ENCODE measurements at regions not wholly inside any gene's neighbourhood (a gene's known extent, or its start where the extent isn't known, plus 50 kb on each side); places are given as distances from the start of the nearest gene placed in this dataset.
A peak's percentile ranks its signal among the peaks of the same experiment; 100 is the strongest.

DNA sequence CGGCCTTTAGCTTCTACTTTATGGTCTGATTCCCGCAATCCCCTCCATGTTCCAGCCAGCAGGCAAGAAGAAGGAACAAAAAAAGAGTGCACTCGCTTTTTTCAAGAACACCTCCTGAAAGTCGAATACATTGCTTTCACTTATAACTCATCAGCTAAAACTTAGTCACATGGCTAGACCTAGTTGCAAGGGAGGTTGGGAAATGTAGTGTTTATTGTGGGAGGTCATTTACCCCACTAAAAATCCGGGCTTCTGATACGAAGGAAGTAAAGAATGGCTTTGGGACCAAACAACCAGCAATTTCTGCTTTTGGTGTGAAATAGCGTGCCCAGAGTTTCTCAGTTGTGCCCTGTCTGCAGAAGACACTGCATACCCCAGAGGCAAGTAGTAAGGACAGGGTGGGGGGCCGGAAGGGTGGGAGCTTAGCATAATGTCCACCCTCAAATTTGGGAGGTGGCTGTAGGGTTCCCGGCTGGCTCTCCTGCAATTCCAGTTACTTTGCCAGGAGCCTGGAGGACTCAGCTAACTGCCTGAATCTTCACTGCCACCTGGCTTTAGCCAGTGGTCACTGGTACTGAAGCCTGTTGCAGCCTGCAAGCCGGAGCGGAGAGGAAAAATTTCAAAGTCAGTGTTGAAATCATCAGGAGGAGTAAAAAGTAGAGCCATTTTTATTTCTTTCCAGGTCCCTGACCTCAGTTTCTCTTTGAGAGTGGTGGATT, 57.7 kb upstream of the F3 start:
- peak; percentile 33 for DNase-seq (ENCODE audit: low read depth)
- H3K4me3 ChIP-seq (ENCODE audit: low read depth, low read length) = no peak overlapping the region
- TF ChIP-seq, protein P1, sequence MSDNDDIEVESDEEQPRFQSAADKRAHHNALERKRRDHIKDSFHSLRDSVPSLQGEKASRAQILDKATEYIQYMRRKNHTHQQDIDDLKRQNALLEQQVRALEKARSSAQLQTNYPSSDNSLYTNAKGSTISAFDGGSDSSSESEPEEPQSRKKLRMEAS (IDR thresholded peaks at IDR 0.05; ENCODE audit: low read depth, low read length) = no peak
- TF ChIP-seq POLR2A (IDR thresholded peaks at IDR 0.05; ENCODE audit: extremely low read depth, insufficient read length) (no peak), MYC (IDR thresholded peaks at IDR 0.05; ENCODE audit: low read depth, low read length) (no peak)
- TF ChIP-seq, protein P2, sequence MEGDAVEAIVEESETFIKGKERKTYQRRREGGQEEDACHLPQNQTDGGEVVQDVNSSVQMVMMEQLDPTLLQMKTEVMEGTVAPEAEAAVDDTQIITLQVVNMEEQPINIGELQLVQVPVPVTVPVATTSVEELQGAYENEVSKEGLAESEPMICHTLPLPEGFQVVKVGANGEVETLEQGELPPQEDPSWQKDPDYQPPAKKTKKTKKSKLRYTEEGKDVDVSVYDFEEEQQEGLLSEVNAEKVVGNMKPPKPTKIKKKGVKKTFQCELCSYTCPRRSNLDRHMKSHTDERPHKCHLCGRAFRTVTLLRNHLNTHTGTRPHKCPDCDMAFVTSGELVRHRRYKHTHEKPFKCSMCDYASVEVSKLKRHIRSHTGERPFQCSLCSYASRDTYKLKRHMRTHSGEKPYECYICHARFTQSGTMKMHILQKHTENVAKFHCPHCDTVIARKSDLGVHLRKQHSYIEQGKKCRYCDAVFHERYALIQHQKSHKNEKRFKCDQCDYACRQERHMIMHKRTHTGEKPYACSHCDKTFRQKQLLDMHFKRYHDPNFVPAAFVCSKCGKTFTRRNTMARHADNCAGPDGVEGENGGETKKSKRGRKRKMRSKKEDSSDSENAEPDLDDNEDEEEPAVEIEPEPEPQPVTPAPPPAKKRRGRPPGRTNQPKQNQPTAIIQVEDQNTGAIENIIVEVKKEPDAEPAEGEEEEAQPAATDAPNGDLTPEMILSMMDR (IDR thresholded peaks at IDR 0.05; ENCODE audit: low read depth, low read length) = no peak

DNA sequence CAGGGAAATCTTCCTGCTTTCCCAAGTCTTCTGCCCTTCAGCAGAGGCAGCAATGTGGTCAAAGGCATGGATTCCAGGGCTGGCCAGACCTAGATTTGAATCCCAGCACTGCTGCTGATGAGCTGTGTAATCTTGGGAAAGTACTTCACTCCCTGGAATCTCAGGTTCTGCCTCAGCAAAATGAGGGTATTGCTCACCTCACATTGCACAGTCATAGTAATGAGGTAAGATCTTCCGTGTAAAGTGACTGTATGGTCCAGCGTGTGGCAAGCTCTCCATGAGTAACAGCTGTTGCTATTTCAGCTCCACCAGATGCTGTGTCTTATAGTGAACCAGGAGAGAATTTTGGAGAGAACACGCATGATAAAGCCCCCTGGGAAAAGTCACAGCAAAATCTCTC, 56.1 kb upstream of the F3 start:
- DNase-seq (ENCODE audit: low read depth) = peak; percentile 34
- no peak overlapping the region for H3K4me3 ChIP-seq (ENCODE audit: low read depth, low read length)
- TF ChIP-seq POLR2A (IDR thresholded peaks at IDR 0.05; ENCODE audit: extremely low read depth, insufficient read length) (no peak), MYC (IDR thresholded peaks at IDR 0.05; ENCODE audit: low read depth, low read length) (no peak)
- TF ChIP-seq, protein P1 (IDR thresholded peaks at IDR 0.05; ENCODE audit: low read depth, low read length) = no peak
- TF ChIP-seq, protein P2 (IDR thresholded peaks at IDR 0.05; ENCODE audit: low read depth, low read length) = no peak

DNA sequence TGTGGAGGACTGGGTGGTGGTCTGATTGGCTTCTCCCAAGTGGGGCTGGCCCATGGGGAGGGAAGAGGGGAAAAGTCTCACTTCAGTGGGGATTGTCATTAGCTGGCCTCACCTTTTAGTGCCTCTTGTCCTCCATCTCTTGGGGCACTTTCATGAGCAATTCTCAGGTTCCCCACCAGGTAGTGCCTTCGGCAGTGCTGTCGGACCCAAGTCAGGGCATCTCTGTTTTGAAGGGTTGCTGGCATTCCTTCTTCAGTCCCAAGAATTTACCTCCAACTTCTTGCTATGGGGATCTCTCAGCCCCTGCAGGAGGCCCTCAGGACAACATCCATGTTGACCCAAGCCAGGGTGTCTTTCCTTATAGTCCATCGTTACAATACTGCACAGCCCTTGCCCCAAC, 54.7 kb upstream of the F3 start:
- no peak for TF ChIP-seq MYC (IDR thresholded peaks at IDR 0.05; ENCODE audit: low read depth, low read length)
- no peak for TF ChIP-seq POLR2A (IDR thresholded peaks at IDR 0.05; ENCODE audit: extremely low read depth, insufficient read length)
- TF ChIP-seq, protein P1 (IDR thresholded peaks at IDR 0.05; ENCODE audit: low read depth, low read length) = no peak
- TF ChIP-seq, protein P2 (IDR thresholded peaks at IDR 0.05; ENCODE audit: low read depth, low read length) = no peak
- no peak for DNase-seq (ENCODE audit: low read depth)
- no peak overlapping the region for H3K4me3 ChIP-seq (ENCODE audit: low read depth, low read length)

DNA sequence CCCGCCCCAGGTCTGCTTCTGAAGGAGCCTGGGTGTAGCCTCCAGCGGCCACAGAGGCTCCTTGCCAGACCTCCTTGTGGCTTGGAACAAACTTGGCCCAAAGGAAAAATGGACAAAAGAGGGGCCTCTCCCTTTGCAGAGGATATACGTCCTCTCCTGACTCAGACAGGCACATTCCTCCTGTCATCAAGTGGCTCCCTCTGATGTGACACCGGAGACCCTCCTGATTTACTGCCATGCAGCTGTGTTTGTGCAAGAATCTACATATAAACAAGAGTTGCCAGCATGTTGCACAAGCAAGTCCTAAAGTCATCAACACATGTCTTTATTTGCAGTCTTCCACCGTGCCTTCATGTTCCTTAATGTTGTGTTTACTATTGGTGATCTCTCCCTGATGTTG, 54.1 kb upstream of the F3 start:
- H3K4me3 ChIP-seq (ENCODE audit: low read depth, low read length) = no peak overlapping the region
- no peak for DNase-seq (ENCODE audit: low read depth)
- TF ChIP-seq, protein P2 (IDR thresholded peaks at IDR 0.05; ENCODE audit: low read depth, low read length) = no peak
- TF ChIP-seq MYC (IDR thresholded peaks at IDR 0.05; ENCODE audit: low read depth, low read length) (no peak), POLR2A (IDR thresholded peaks at IDR 0.05; ENCODE audit: extremely low read depth, insufficient read length) (no peak)
- TF ChIP-seq, protein P1 (IDR thresholded peaks at IDR 0.05; ENCODE audit: low read depth, low read length) = no peak

DNA sequence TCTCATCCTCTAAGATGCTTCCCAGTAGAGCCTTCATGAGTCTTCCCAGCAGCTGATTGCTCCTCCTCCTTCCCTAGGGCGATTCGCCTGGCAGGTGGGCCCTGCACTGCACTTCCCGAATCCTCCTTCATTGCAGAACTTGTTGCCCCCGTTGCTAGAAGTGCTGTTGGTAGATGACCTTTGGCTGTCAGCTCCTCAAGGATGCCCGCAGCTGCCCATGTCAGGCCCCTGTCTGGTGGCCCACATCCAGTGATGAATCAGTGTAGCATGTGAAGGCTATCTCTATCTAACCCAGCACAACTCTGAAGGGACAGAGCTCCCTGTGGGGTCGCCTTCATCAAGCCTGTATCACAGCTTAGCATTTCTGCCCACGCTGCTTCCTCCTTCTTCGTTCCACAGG, 52.1 kb upstream of the F3 start:
- TF ChIP-seq, protein P1 (IDR thresholded peaks at IDR 0.05; ENCODE audit: low read depth, low read length) = no peak
- TF ChIP-seq POLR2A (IDR thresholded peaks at IDR 0.05; ENCODE audit: extremely low read depth, insufficient read length) = no peak
- TF ChIP-seq MYC (IDR thresholded peaks at IDR 0.05; ENCODE audit: low read depth, low read length) = no peak
- TF ChIP-seq, protein P2 (IDR thresholded peaks at IDR 0.05; ENCODE audit: low read depth, low read length) = no peak
- DNase-seq (ENCODE audit: low read depth) = no peak
- H3K4me3 ChIP-seq (ENCODE audit: low read depth, low read length) = no peak overlapping the region

Data from NB4 (cell line).